ENCODE measurements at regions not wholly inside any gene's neighbourhood (a gene's known extent, or its start where the extent isn't known, plus 50 kb on each side); places are given as distances from the start of the nearest gene placed in this dataset.
"Not testable (repeated sequence)": the region's sequence is repeated elsewhere in the genome, so short reads cannot be mapped to it uniquely, and the experiment has no call there.

GRCh38 chr15:57785959-57786358 lies 79.4 kb downstream of the POLR2M start:
- Histone ChIP-seq H3K4me3 (ENCODE audit: low read length in 3 of 3) (no peak overlapping the region), H3K4me1 (ENCODE audit: control insufficient read depth in 3 of 3, insufficient read depth in 3 of 3, low read length in 3 of 3) (peaks cover 0 to 15% (median 0%) of the 10 kb centered on the region in 3 donors), H3K27me3 (ENCODE audit: control insufficient read depth in 3 of 3, insufficient read depth in 3 of 3, low read length in 3 of 3) (no peaks in the 10 kb centered on the region), H3K9me3 (ENCODE audit: control insufficient read depth in 3 of 3, low read length in 3 of 3) (no peaks in the 10 kb centered on the region), H3K27ac (ENCODE audit: low read depth, low read length) (no peak overlapping the region), H3K9ac (ENCODE audit: low read depth in 1 of 3, low read length in 3 of 3) (no peak overlapping the region), H3K36me3 (ENCODE audit: control insufficient read depth in 3 of 3, insufficient read depth in 3 of 3, low read length in 3 of 3) (no peaks in the 10 kb centered on the region)

- no peak overlapping the region for H3K27ac ChIP-seq (ENCODE audit: low read depth, low read length)
Measured at GRCh38 chr15:57789225-57789624, 82.7 kb downstream of the POLR2M start.

DNA sequence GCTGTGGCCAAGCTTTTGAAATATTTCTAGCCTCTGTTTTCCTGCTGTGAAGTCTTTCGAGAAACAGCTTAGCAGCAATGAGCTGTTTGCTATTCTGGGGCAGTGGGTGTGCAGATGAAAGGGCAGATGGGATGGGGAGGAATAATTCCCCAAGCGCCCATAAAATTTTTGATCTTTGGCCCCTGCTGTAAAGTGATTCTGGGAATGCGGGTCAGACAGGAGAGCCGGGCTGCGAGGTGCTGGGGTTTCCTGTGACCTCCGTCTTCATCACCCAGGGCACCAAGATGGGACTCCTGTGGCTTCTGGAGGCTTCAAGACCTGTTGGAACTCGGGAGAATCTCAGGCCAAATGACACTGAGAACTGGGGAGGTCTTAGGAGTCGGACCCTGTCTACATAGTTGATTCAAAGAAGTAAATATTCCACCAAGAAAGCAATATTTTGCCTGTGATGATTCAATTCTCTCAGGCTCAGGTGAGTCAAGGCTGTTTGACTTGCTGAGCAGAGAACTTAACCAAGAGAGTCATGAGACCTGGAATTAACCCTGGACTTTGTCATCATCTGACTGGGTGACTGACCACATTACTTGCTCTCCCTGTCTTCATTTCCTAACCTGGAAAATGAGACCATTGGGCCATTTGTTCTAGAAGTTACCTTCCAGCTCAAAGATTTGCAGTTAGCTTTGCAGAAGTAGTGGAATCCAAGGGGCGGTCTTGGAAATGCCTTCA lies 86.4 kb downstream of the POLR2M start:
- peaks cover 0 to 5% (median 5%) of the 10 kb centered on the region in 3 donors for H3K27me3 ChIP-seq (ENCODE audit: control insufficient read depth in 3 of 3, insufficient read depth in 3 of 3, low read length in 3 of 3)
- no peaks in the 10 kb centered on the region for H3K36me3 ChIP-seq (ENCODE audit: control insufficient read depth in 3 of 3, insufficient read depth in 3 of 3, low read length in 3 of 3)
- no peak overlapping the region for H3K27ac ChIP-seq (ENCODE audit: low read depth, low read length)
- no peaks in the 10 kb centered on the region for H3K9me3 ChIP-seq (ENCODE audit: control insufficient read depth in 3 of 3, low read length in 3 of 3)
- H3K9ac ChIP-seq (ENCODE audit: low read depth in 1 of 3, low read length in 3 of 3) = no peak overlapping the region
- peaks cover 0 to 12% (median 6%) of the 10 kb centered on the region in 3 donors for H3K4me1 ChIP-seq (ENCODE audit: control insufficient read depth in 3 of 3, insufficient read depth in 3 of 3, low read length in 3 of 3)
- no peak overlapping the region for H3K4me3 ChIP-seq (ENCODE audit: low read length in 3 of 3)

More at GRCh38 chr15:57789225-57789624, 82.7 kb downstream of the POLR2M start:
- Histone ChIP-seq H3K4me3 (ENCODE audit: low read length in 3 of 3) (no peak overlapping the region), H3K4me1 (ENCODE audit: control insufficient read depth in 3 of 3, insufficient read depth in 3 of 3, low read length in 3 of 3) (peaks cover 0 to 13% (median 0%) of the 10 kb centered on the region in 3 donors), H3K27me3 (ENCODE audit: control insufficient read depth in 3 of 3, insufficient read depth in 3 of 3, low read length in 3 of 3) (peaks cover 0 to 5% (median 5%) of the 10 kb centered on the region in 3 donors), H3K9ac (ENCODE audit: low read depth in 1 of 3, low read length in 3 of 3) (no peak overlapping the region), H3K9me3 (ENCODE audit: control insufficient read depth in 3 of 3, low read length in 3 of 3) (no peaks in the 10 kb centered on the region), H3K36me3 (ENCODE audit: control insufficient read depth in 3 of 3, insufficient read depth in 3 of 3, low read length in 3 of 3) (no peaks in the 10 kb centered on the region)

DNA sequence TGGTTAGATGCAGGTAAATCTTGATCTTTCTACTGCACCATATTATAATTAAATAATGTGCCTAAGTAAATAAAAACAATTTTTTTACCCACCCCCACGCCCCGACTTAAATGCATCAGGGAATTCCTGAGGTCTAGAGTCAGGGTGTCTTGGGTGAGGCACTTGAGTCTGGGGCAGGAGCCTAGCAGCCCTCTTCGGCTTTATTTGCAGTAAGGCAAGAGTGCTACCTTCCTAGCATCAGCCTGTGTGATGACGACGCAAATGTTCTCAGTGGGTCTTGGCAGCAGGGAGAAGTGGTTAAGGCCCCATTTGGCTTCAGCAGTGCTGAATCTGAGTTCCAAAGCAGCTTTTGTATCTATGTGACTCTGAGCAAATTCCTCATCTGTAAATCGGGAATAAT lies 88.7 kb downstream of the POLR2M start:
- Histone ChIP-seq H3K27ac (ENCODE audit: low read depth, low read length) (no peak overlapping the region), H3K36me3 (ENCODE audit: control insufficient read depth in 3 of 3, insufficient read depth in 3 of 3, low read length in 3 of 3) (no peaks in the 10 kb centered on the region), H3K4me3 (ENCODE audit: low read length in 3 of 3) (no peak overlapping the region), H3K27me3 (ENCODE audit: control insufficient read depth in 3 of 3, insufficient read depth in 3 of 3, low read length in 3 of 3) (peaks cover 0 to 5% (median 5%) of the 10 kb centered on the region in 3 donors), H3K9ac (ENCODE audit: low read depth in 1 of 3, low read length in 3 of 3) (no peak overlapping the region), H3K9me3 (ENCODE audit: control insufficient read depth in 3 of 3, low read length in 3 of 3) (no peaks in the 10 kb centered on the region), H3K4me1 (ENCODE audit: control insufficient read depth in 3 of 3, insufficient read depth in 3 of 3, low read length in 3 of 3) (peaks cover 0 to 6% (median 5%) of the 10 kb centered on the region in 3 donors)

GRCh38 chr15:57796146-57796545 lies 89.6 kb downstream of the POLR2M start:
- peaks cover 0 to 5% (median 5%) of the 10 kb centered on the region in 3 donors for H3K27me3 ChIP-seq (ENCODE audit: control insufficient read depth in 3 of 3, insufficient read depth in 3 of 3, low read length in 3 of 3)
- no peak overlapping the region for H3K27ac ChIP-seq (ENCODE audit: low read depth, low read length)
- peaks cover 0 to 6% (median 5%) of the 10 kb centered on the region in 3 donors for H3K4me1 ChIP-seq (ENCODE audit: control insufficient read depth in 3 of 3, insufficient read depth in 3 of 3, low read length in 3 of 3)
- H3K9me3 ChIP-seq (ENCODE audit: control insufficient read depth in 3 of 3, low read length in 3 of 3) = no peaks in the 10 kb centered on the region
- no peaks in the 10 kb centered on the region for H3K36me3 ChIP-seq (ENCODE audit: control insufficient read depth in 3 of 3, insufficient read depth in 3 of 3, low read length in 3 of 3)
- no peak overlapping the region for H3K4me3 ChIP-seq (ENCODE audit: low read length in 3 of 3)
- no peak overlapping the region for H3K9ac ChIP-seq (ENCODE audit: low read depth in 1 of 3, low read length in 3 of 3)

DNA sequence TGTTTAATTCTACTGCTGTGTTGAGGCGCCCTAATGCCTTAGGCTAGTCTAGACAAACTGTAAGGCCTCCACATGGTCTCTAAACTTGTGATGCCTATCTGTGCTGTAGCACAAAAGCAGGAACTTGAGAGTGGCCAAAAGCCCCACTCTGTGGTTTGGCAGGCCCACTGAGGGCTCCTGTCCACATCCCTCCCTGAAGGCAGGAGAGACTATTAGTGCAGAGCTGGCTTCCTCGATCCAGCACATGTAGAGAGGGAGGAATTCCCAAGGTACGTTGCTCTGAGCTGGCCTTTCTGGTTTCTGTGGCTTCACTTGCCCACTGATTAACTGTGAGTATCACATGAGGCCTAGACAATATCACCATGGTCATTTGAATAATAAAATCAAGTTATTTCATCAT lies 90.6 kb downstream of the POLR2M start:
- H3K27me3 ChIP-seq (ENCODE audit: control insufficient read depth in 3 of 3, insufficient read depth in 3 of 3, low read length in 3 of 3) = peaks cover 0 to 4% (median 0%) of the 10 kb centered on the region in 3 donors
- H3K4me1 ChIP-seq (ENCODE audit: control insufficient read depth in 3 of 3, insufficient read depth in 3 of 3, low read length in 3 of 3) = peaks cover 0 to 6% (median 5%) of the 10 kb centered on the region in 3 donors
- no peaks in the 10 kb centered on the region for H3K36me3 ChIP-seq (ENCODE audit: control insufficient read depth in 3 of 3, insufficient read depth in 3 of 3, low read length in 3 of 3)
- no peak overlapping the region for H3K9ac ChIP-seq (ENCODE audit: low read depth in 1 of 3, low read length in 3 of 3)
- H3K4me3 ChIP-seq (ENCODE audit: low read length in 3 of 3) = no peak overlapping the region
- H3K9me3 ChIP-seq (ENCODE audit: control insufficient read depth in 3 of 3, low read length in 3 of 3) = no peaks in the 10 kb centered on the region
- no peak overlapping the region for H3K27ac ChIP-seq (ENCODE audit: low read depth, low read length)

DNA sequence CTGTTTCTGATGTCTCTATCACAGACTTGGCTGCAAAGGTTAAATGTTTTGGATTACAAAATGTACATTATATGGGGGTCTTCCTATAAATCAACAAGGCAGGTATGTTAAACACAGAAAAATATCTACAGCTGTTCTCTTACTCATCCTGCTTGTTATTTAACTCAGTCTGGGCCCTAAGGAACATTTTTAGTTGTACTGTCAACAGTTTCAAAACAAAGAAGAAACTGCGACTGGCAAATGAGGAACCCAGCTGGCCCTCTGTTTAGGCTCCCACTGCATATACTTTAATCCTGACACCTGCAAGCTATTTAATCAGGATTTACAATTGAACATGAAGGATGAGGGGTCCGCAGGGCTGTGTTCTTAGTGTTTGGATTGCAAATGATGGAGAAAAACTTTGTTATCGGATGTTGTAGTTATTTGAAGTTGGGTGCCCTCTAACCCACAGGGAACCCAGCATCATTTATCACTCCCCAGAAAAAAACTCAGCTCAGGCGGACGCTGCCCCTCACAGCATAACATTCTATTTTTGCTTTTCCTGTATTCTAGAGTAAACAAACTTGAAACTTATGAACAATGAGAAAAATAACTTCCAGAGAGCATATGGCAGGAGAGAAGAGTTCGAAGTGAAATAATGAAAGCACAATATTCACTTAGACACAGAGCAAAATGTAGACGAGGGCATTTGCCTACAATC lies 91.2 kb downstream of the POLR2M start:
- no peaks in the 10 kb centered on the region for H3K36me3 ChIP-seq (ENCODE audit: control insufficient read depth in 3 of 3, insufficient read depth in 3 of 3, low read length in 3 of 3)
- H3K27ac ChIP-seq (ENCODE audit: low read depth, low read length) = no peak overlapping the region
- peaks cover 0 to 6% (median 5%) of the 10 kb centered on the region in 3 donors for H3K4me1 ChIP-seq (ENCODE audit: control insufficient read depth in 3 of 3, insufficient read depth in 3 of 3, low read length in 3 of 3)
- no peaks in the 10 kb centered on the region for H3K9me3 ChIP-seq (ENCODE audit: control insufficient read depth in 3 of 3, low read length in 3 of 3)
- H3K9ac ChIP-seq (ENCODE audit: low read depth in 1 of 3, low read length in 3 of 3) = no peak overlapping the region
- no peaks in the 10 kb centered on the region for H3K27me3 ChIP-seq (ENCODE audit: control insufficient read depth in 3 of 3, insufficient read depth in 3 of 3, low read length in 3 of 3)
- H3K4me3 ChIP-seq (ENCODE audit: low read length in 3 of 3) = no peak overlapping the region

- H3K27ac ChIP-seq (ENCODE audit: low read depth, low read length) = no peak overlapping the region
- H3K9ac ChIP-seq (ENCODE audit: low read depth in 1 of 3, low read length in 3 of 3) = no peak overlapping the region
- H3K27me3 ChIP-seq (ENCODE audit: control insufficient read depth in 3 of 3, insufficient read depth in 3 of 3, low read length in 3 of 3) = no peaks in the 10 kb centered on the region
- no peaks in the 10 kb centered on the region for H3K4me1 ChIP-seq (ENCODE audit: control insufficient read depth in 3 of 3, insufficient read depth in 3 of 3, low read length in 3 of 3)
- H3K9me3 ChIP-seq (ENCODE audit: control insufficient read depth in 3 of 3, low read length in 3 of 3) = no peaks in the 10 kb centered on the region
- H3K4me3 ChIP-seq (ENCODE audit: low read length in 3 of 3) = no peak overlapping the region
- H3K36me3 ChIP-seq (ENCODE audit: control insufficient read depth in 3 of 3, insufficient read depth in 3 of 3, low read length in 3 of 3) = no peaks in the 10 kb centered on the region
Measured at GRCh38 chr15:57806003-57806402, 99.5 kb downstream of the POLR2M start.

DNA sequence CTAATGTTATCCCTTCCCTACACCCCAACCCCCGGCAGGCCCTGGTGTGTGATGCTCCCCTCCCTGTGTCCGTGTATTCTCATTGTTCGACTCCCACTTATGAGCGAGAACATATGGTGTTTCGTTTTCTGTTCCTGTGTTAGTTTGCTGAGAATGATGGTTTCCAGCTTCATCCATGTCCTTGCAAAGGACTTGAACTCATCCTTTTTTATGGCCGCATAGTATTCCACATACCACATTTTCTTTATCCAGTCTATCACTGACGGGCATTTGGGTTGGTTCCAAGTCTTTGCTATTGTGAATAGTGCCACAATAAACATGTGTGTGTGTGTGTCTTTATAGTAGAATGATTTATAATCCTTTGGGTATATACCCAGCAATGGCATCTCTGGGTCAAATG lies 102.8 kb downstream of the POLR2M start:
- not testable (repeated sequence) for H3K27ac ChIP-seq (ENCODE audit: low read depth, low read length); H3K4me3 ChIP-seq (ENCODE audit: low read length in 3 of 3); H3K9me3 ChIP-seq (ENCODE audit: control insufficient read depth in 3 of 3, low read length in 3 of 3); H3K36me3 ChIP-seq (ENCODE audit: control insufficient read depth in 3 of 3, insufficient read depth in 3 of 3, low read length in 3 of 3); H3K4me1 ChIP-seq (ENCODE audit: control insufficient read depth in 3 of 3, insufficient read depth in 3 of 3, low read length in 3 of 3); H3K9ac ChIP-seq (ENCODE audit: low read depth in 1 of 3, low read length in 3 of 3); H3K27me3 ChIP-seq (ENCODE audit: control insufficient read depth in 3 of 3, insufficient read depth in 3 of 3, low read length in 3 of 3)

DNA sequence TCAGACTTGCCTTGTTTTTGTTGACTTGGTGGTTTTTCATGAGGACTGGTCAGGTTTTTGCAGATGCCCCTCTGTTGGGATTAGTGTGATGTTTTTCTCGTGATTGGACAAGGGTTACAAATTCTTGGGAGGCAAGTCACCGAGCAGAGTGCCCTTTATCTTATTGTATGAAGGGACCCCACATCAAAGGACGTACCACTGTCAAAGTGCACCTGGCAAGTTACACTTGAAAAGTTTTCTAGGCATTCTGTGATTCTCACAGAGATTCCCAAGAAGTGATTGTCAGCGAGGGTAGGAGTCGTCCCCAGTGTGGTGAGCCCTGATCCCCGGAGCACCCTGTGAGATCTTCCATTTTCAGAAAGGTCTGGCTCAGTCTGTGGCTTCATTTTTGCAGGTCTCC lies 110.1 kb downstream of the POLR2M start:
- Histone ChIP-seq H3K9me3 (ENCODE audit: control insufficient read depth in 3 of 3, low read length in 3 of 3) (no peaks in the 10 kb centered on the region), H3K4me1 (ENCODE audit: control insufficient read depth in 3 of 3, insufficient read depth in 3 of 3, low read length in 3 of 3) (no peaks in the 10 kb centered on the region), H3K27ac (ENCODE audit: low read depth, low read length) (no peak overlapping the region), H3K4me3 (ENCODE audit: low read length in 3 of 3) (no peak overlapping the region), H3K36me3 (ENCODE audit: control insufficient read depth in 3 of 3, insufficient read depth in 3 of 3, low read length in 3 of 3) (no peaks in the 10 kb centered on the region), H3K9ac (ENCODE audit: low read depth in 1 of 3, low read length in 3 of 3) (no peak overlapping the region), H3K27me3 (ENCODE audit: control insufficient read depth in 3 of 3, insufficient read depth in 3 of 3, low read length in 3 of 3) (no peaks in the 10 kb centered on the region)
